ENCODE measurements at regions not wholly inside any gene's neighbourhood (a gene's known extent, or its start where the extent isn't known, plus 50 kb on each side); places are given as distances from the start of the nearest gene placed in this dataset.

DNA sequence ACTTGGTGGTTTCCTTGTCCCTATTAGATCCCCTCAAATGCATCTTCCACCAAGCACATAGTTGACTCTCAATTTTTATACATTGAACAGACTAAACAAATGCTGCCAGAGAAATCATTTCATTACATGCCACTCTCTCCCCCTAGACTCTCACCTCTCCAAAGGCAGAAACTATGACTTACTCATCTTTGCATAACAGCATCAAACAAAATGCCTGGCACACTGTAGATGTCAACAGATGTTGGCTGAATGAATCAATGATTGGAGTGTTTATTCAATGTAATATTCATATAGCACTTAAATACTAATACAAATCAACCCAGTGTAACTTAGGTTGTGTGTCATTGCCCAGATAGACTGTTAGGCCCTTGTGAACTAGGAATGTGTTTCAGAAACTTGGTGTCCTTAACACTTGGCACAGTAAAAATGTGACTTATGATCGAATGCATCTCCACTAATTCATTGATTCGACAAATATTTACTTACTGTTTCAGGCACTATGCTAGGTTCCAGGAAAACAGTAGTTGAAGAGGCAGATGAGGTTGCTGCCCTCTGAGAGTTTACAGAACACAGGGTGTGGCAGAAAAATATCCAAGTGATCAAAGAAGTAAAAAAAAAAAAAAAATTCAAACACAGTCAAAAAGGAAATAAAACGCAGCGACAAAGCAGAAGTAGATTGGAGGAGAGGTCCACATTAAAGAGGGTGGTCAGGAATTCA lies 188.5 kb upstream of the LRRN1 start (continued):
- TF ChIP-seq EZH2 (IDR thresholded peaks at IDR 0.05; ENCODE audit: low read depth, low read length, severe bottlenecking) = no peak

All from H1 (cell line).